ENCODE measurements at regions not wholly inside any gene's neighbourhood (a gene's known extent, or its start where the extent isn't known, plus 50 kb on each side); places are given as distances from the start of the nearest gene placed in this dataset.

DNA sequence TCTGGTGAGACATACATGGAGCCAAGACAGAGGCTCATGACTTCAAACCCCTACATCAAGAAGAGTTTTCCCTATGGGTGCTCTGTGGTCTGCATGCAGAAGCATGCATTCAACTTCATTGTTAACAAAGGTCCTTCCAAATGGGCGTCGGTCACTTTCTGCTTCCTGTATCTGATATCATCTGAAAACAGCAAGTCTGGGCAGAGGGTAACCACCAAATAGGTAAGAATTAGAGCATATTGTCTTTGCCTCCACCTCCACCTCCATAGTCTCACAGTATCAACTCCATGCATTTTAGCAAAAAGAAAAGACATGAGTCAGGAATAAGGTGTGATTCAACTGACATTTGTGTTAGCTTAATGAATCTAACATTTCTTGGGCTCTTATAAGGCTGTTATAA, 462.9 kb downstream of the DMRT2 start:
- Histone ChIP-seq H3K4me1 (ENCODE audit: control insufficient read depth, insufficient read depth, low read length) (no peaks in the 10 kb centered on the region), H3K36me3 (ENCODE audit: control insufficient read depth, insufficient read depth, low read length) (no peaks in the 10 kb centered on the region), H3K4me3 (ENCODE audit: low read depth, low read length) (no peak overlapping the region), H3K9ac (ENCODE audit: low read depth, low read length) (no peak overlapping the region), H3K27me3 (ENCODE audit: control insufficient read depth, insufficient read depth, low read length) (no peaks in the 10 kb centered on the region), H3K9me3 (ENCODE audit: control insufficient read depth, insufficient read depth, low read length) (no peaks in the 10 kb centered on the region)

- Histone ChIP-seq H3K27me3 (ENCODE audit: control insufficient read depth, insufficient read depth, low read length) (no peaks in the 10 kb centered on the region), H3K9ac (ENCODE audit: low read depth, low read length) (no peak overlapping the region), H3K4me3 (ENCODE audit: low read depth, low read length) (no peak overlapping the region), H3K36me3 (ENCODE audit: control insufficient read depth, insufficient read depth, low read length) (no peaks in the 10 kb centered on the region), H3K4me1 (ENCODE audit: control insufficient read depth, insufficient read depth, low read length) (no peaks in the 10 kb centered on the region), H3K9me3 (ENCODE audit: control insufficient read depth, insufficient read depth, low read length) (no peaks in the 10 kb centered on the region)
These were observed 464.1 kb downstream of the DMRT2 start for GRCh38 chr9:1514250-1514649.

- Histone ChIP-seq H3K36me3 (ENCODE audit: control insufficient read depth, insufficient read depth, low read length) (no peaks in the 10 kb centered on the region), H3K4me1 (ENCODE audit: control insufficient read depth, insufficient read depth, low read length) (no peaks in the 10 kb centered on the region), H3K27me3 (ENCODE audit: control insufficient read depth, insufficient read depth, low read length) (no peaks in the 10 kb centered on the region), H3K4me3 (ENCODE audit: low read depth, low read length) (no peak overlapping the region), H3K9ac (ENCODE audit: low read depth, low read length) (no peak overlapping the region), H3K9me3 (ENCODE audit: control insufficient read depth, insufficient read depth, low read length) (no peaks in the 10 kb centered on the region)
These were observed 464.7 kb downstream of the DMRT2 start for GRCh38 chr9:1514776-1515363.

DNA sequence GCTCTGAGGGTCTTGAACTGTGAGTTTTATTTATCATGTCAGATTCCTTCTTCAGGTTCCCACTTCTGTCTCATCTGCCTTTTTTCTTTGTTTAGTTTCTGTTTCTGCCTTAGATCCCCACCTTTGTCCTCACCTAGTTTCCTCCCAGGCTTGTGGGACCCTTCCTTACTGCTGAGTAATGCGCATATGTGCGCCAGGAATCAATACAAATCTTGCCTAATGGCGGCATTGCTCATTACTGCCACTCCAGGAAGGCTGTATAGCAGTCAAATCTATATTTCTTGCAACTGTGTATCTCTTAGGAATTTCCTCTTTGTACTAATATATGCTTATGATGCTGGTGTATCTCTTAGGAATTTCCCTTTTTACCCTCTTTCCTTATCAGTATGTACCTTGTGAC, 465.4 kb downstream of the DMRT2 start:
- Histone ChIP-seq H3K36me3 (ENCODE audit: control insufficient read depth, insufficient read depth, low read length) (no peaks in the 10 kb centered on the region), H3K4me3 (ENCODE audit: low read depth, low read length) (no peak overlapping the region), H3K9me3 (ENCODE audit: control insufficient read depth, insufficient read depth, low read length) (no peaks in the 10 kb centered on the region), H3K27me3 (ENCODE audit: control insufficient read depth, insufficient read depth, low read length) (no peaks in the 10 kb centered on the region), H3K9ac (ENCODE audit: low read depth, low read length) (no peak overlapping the region), H3K4me1 (ENCODE audit: control insufficient read depth, insufficient read depth, low read length) (no peaks in the 10 kb centered on the region)

DNA sequence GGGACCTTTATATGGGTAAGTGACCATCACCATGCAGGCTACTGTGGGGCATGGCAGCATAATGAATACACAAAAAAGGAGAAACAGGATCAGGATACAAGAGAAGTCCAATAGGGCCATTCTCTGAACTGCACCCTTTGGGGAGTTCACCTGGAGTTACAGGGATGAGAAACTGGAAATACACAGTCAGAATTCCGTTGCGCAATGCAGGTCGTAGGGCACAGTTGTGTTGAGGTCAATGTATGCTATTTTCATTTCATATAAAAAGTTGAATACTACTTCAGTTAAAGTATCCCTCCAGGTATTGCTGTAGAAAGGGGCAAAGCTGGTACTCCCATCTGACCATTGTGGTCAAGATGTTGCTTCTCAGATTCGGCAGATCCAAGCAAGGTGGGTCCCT, 471.4 kb downstream of the DMRT2 start:
- no peaks in the 10 kb centered on the region for H3K27me3 ChIP-seq (ENCODE audit: control insufficient read depth, insufficient read depth, low read length)
- no peak overlapping the region for H3K9ac ChIP-seq (ENCODE audit: low read depth, low read length)
- no peaks in the 10 kb centered on the region for H3K9me3 ChIP-seq (ENCODE audit: control insufficient read depth, insufficient read depth, low read length)
- H3K4me3 ChIP-seq (ENCODE audit: low read depth, low read length): no peak overlapping the region
- no peaks in the 10 kb centered on the region for H3K36me3 ChIP-seq (ENCODE audit: control insufficient read depth, insufficient read depth, low read length)
- no peaks in the 10 kb centered on the region for H3K4me1 ChIP-seq (ENCODE audit: control insufficient read depth, insufficient read depth, low read length)

DNA sequence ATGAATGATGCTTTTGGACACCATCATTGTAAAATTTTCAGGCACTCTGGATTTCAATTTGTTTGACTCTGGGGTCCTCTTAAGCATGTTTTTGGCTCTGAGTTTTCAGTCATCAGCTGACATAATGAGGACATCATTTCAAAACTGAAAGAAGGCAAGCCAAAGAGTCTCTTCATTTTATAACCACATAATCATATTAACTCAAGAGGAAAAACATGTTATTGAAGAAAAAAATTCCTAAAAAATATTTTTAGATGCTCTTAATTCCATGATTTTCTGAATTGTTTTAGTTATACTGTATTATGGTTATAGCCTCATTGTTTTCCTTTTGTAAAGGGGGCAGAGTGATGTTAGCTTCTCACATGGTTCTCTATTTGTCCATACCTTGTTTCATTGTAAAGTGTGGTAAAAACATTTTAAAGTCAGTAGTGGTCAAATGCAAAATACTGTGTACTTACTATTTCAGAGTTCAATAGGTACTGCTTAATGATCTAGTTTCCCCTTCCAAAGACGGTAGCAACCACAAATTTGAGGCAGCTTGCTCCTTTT, 472.1 kb downstream of the DMRT2 start:
- H3K4me1 ChIP-seq (ENCODE audit: control insufficient read depth, insufficient read depth, low read length): no peaks in the 10 kb centered on the region
- H3K9ac ChIP-seq (ENCODE audit: low read depth, low read length): no peak overlapping the region
- H3K4me3 ChIP-seq (ENCODE audit: low read depth, low read length): no peak overlapping the region
- no peaks in the 10 kb centered on the region for H3K9me3 ChIP-seq (ENCODE audit: control insufficient read depth, insufficient read depth, low read length)
- no peaks in the 10 kb centered on the region for H3K27me3 ChIP-seq (ENCODE audit: control insufficient read depth, insufficient read depth, low read length)
- H3K36me3 ChIP-seq (ENCODE audit: control insufficient read depth, insufficient read depth, low read length): no peaks in the 10 kb centered on the region

DNA sequence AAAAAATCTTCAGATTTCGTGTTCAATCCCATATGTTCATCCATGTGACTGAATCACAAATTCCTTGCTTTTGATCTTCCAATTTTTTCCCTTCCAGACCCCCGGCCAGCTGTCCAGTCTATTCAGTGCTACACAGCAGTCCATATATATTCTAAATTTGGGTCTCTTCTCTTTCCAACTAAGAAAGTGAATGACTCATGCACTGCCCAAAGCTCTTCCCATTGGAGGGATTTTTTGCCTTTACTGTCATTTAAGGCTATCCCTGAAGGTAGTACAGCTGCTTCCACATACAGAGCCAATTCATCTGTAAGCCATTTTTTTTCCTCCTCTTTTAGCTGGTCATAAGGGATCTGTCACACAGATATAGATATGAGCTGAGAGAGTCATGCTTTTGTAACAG, 478.3 kb downstream of the DMRT2 start:
- no peak overlapping the region for H3K4me3 ChIP-seq (ENCODE audit: low read depth, low read length)
- H3K9me3 ChIP-seq (ENCODE audit: control insufficient read depth, insufficient read depth, low read length): no peaks in the 10 kb centered on the region
- H3K36me3 ChIP-seq (ENCODE audit: control insufficient read depth, insufficient read depth, low read length): no peaks in the 10 kb centered on the region
- H3K9ac ChIP-seq (ENCODE audit: low read depth, low read length): no peak overlapping the region
- H3K27me3 ChIP-seq (ENCODE audit: control insufficient read depth, insufficient read depth, low read length): no peaks in the 10 kb centered on the region
- H3K4me1 ChIP-seq (ENCODE audit: control insufficient read depth, insufficient read depth, low read length): no peaks in the 10 kb centered on the region

GRCh38 chr9:1530696-1531095, 480.5 kb downstream of the DMRT2 start:
- no peak overlapping the region for H3K9ac ChIP-seq (ENCODE audit: low read depth, low read length)
- H3K4me3 ChIP-seq (ENCODE audit: low read depth, low read length): no peak overlapping the region
- no peaks in the 10 kb centered on the region for H3K4me1 ChIP-seq (ENCODE audit: control insufficient read depth, insufficient read depth, low read length)
- H3K27me3 ChIP-seq (ENCODE audit: control insufficient read depth, insufficient read depth, low read length): no peaks in the 10 kb centered on the region
- H3K9me3 ChIP-seq (ENCODE audit: control insufficient read depth, insufficient read depth, low read length): no peaks in the 10 kb centered on the region
- no peaks in the 10 kb centered on the region for H3K36me3 ChIP-seq (ENCODE audit: control insufficient read depth, insufficient read depth, low read length)

DNA sequence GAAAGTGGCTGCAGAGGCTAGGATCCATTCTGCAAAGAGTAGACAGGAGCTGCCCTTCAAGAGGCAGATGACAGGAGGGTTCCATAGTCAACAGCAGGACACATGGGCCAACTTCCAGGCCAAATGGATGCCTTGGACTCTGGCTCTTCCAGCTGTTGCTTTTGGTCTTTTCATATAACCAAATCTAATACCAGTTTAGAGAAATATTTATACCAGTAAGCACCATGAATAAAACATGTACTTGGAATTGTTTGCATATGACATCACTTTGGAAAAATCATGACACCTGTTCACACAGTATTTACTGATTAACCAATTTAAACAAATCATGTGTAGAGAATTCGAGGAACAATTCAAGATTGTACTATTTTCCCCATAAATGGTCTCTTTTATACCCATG, 481.3 kb downstream of the DMRT2 start:
- H3K9ac ChIP-seq (ENCODE audit: low read depth, low read length): no peak overlapping the region
- no peaks in the 10 kb centered on the region for H3K27me3 ChIP-seq (ENCODE audit: control insufficient read depth, insufficient read depth, low read length)
- H3K36me3 ChIP-seq (ENCODE audit: control insufficient read depth, insufficient read depth, low read length): no peaks in the 10 kb centered on the region
- H3K4me1 ChIP-seq (ENCODE audit: control insufficient read depth, insufficient read depth, low read length): no peaks in the 10 kb centered on the region
- H3K4me3 ChIP-seq (ENCODE audit: low read depth, low read length): no peak overlapping the region
- H3K9me3 ChIP-seq (ENCODE audit: control insufficient read depth, insufficient read depth, low read length): no peaks in the 10 kb centered on the region

- no peak overlapping the region for H3K4me3 ChIP-seq (ENCODE audit: low read depth, low read length)
- no peaks in the 10 kb centered on the region for H3K27me3 ChIP-seq (ENCODE audit: control insufficient read depth, insufficient read depth, low read length)
- H3K36me3 ChIP-seq (ENCODE audit: control insufficient read depth, insufficient read depth, low read length): no peaks in the 10 kb centered on the region
- no peaks in the 10 kb centered on the region for H3K9me3 ChIP-seq (ENCODE audit: control insufficient read depth, insufficient read depth, low read length)
- no peaks in the 10 kb centered on the region for H3K4me1 ChIP-seq (ENCODE audit: control insufficient read depth, insufficient read depth, low read length)
- H3K9ac ChIP-seq (ENCODE audit: low read depth, low read length): no peak overlapping the region
These were observed 482.0 kb downstream of the DMRT2 start for GRCh38 chr9:1532171-1532570.

DNA sequence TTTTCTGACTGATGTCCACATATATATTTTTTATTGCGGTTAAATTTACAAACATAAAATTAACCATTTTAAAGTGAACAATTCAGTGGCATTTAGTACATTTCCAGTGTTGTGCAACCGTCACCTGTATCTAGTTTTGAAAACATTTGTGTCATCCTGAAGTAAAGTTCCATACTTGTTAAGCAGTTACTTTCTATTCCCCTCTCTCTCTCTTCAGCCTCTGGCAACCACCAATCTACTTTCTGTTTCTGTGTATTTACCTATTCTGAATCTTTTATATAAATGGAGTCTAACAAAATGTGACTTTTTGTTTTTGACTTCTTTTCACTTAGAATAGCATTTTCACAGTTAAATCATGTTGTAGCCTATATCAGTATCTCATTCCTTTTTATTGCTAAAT, 480.1 kb upstream of the SMARCA2 start:
- H3K36me3 ChIP-seq (ENCODE audit: control insufficient read depth, insufficient read depth, low read length): no peaks in the 10 kb centered on the region
- no peaks in the 10 kb centered on the region for H3K27me3 ChIP-seq (ENCODE audit: control insufficient read depth, insufficient read depth, low read length)
- H3K4me1 ChIP-seq (ENCODE audit: control insufficient read depth, insufficient read depth, low read length): no peaks in the 10 kb centered on the region
- H3K9ac ChIP-seq (ENCODE audit: low read depth, low read length): no peak overlapping the region
- no peak overlapping the region for H3K4me3 ChIP-seq (ENCODE audit: low read depth, low read length)
- H3K9me3 ChIP-seq (ENCODE audit: control insufficient read depth, insufficient read depth, low read length): no peaks in the 10 kb centered on the region

DNA sequence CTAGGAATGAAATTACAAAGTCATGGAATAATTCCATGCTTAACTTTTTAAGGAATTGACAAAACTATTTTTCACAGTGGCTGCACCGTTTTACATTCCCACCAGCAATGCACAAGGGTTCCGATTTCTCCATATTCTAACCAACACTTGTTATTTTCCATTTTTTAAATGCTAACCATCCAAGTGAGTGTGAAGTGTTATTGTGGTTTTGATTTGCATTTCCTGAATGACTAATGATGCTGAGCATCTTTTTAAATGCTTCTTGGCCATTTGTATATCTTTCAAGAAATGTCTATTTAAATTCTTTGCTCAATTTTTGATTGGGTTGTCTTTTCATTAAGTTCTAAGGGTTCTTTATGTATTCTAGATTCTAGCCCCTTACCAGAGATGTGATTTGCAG, 479.5 kb upstream of the SMARCA2 start:
- H3K27me3 ChIP-seq (ENCODE audit: control insufficient read depth, insufficient read depth, low read length): no peaks in the 10 kb centered on the region
- H3K4me1 ChIP-seq (ENCODE audit: control insufficient read depth, insufficient read depth, low read length): no peaks in the 10 kb centered on the region
- H3K4me3 ChIP-seq (ENCODE audit: low read depth, low read length): no peak overlapping the region
- H3K36me3 ChIP-seq (ENCODE audit: control insufficient read depth, insufficient read depth, low read length): no peaks in the 10 kb centered on the region
- no peaks in the 10 kb centered on the region for H3K9me3 ChIP-seq (ENCODE audit: control insufficient read depth, insufficient read depth, low read length)
- no peak overlapping the region for H3K9ac ChIP-seq (ENCODE audit: low read depth, low read length)
